Suprapubic skin (tissue), 4 donors: ENCODE measurements at regions not wholly inside any gene's neighbourhood (a gene's known extent, or its start where the extent isn't known, plus 50 kb on each side); places are given as distances from the start of the nearest gene placed in this dataset.
"Not testable (repeated sequence)": the region's sequence is repeated elsewhere in the genome, so short reads cannot be mapped to it uniquely, and the experiment has no call there.

Source experiments
- DNase-seq, 2 donors: peaks; one replicate each; pipeline ENCODE4 v3.0.0-alpha.2; 2019; ENCODE audit warnings: low spot score in 2 of 2
- H3K27ac ChIP-seq: fragments of 200-600 bp; sonication (generic); one replicate; pipeline ENCODE4 v1.5.1; 2019
- H3K27me3 ChIP-seq: fragments of 200-600 bp; sonication (generic); one replicate; pipeline ENCODE4 v1.5.1; 2019
- H3K36me3 ChIP-seq: fragments of 200-600 bp; sonication (generic); one replicate; pipeline ENCODE4 v1.5.1; 2019
- H3K4me1 ChIP-seq: fragments of 200-600 bp; sonication (generic); one replicate; pipeline ENCODE4 v1.5.1; 2019
- H3K4me3 ChIP-seq: fragments of 200-600 bp; sonication (generic); one replicate; pipeline ENCODE4 v1.5.1; 2019; ENCODE audit warnings: mild to moderate bottlenecking
- H3K9me3 ChIP-seq: fragments of 200-600 bp; sonication (generic); one replicate; pipeline ENCODE4 v1.5.1; 2019
- CTCF ChIP-seq, 2 donors: fragments of 200-600 bp in 1 of 2; fragments of 450-650 bp in 1 of 2; sonication (generic) in 1 of 2; IDR thresholded peaks; one replicate each; pipeline ENCODE4 v1.5.1; 2016 to 2019; ENCODE audit warnings: antibody characterized with exemption in 2 of 2, mild to moderate bottlenecking in 1 of 2, moderate library complexity in 1 of 2
- EP300 ChIP-seq: sonication (generic); formaldehyde crosslinking; IDR thresholded peaks from one replicate; pipeline ENCODE4 v1.6.1; 2017; ENCODE audit warnings: antibody characterized with exemption
- POLR2A ChIP-seq, 2 donors: fragments of 450-650 bp; IDR thresholded peaks; one replicate each; pipeline ENCODE4 v1.6.1; 2017; ENCODE audit warnings: antibody characterized with exemption in 2 of 2, mild to moderate bottlenecking in 2 of 2, moderate library complexity in 2 of 2
- POLR2AphosphoS5 ChIP-seq, 3 donors: sonication (generic); formaldehyde crosslinking; IDR thresholded peaks; one replicate each; pipeline ENCODE4 v1.6.1; 2017; ENCODE audit warnings: antibody characterized with exemption in 3 of 3
- WGBS: methylation state at CpG from one replicate; pipeline ENCODE4 v1.1.5; 2018; 5-methylcytosine and 5-hydroxymethylcytosine counted together

GRCh38 chr10:21352886-21353285, 172.6 kb downstream of the SKIDA1 start:
- H3K4me1 ChIP-seq: no peaks in the 10 kb centered on the region
- no peaks in the 10 kb centered on the region for H3K9me3 ChIP-seq
- H3K36me3 ChIP-seq: no peaks in the 10 kb centered on the region
- DNase-seq: no peak
- no peak overlapping the region for H3K4me3 ChIP-seq
- no peak overlapping the region for H3K27ac ChIP-seq
- H3K27me3 ChIP-seq: no peaks in the 10 kb centered on the region
- 59% methylated on average over 1 of the region's 1 CpG for WGBS
- no peak for TF ChIP-seq CTCF (IDR thresholded peaks at IDR 0.05)
- no peak for TF ChIP-seq POLR2AphosphoS5 (IDR thresholded peaks at IDR 0.05)
- TF ChIP-seq EP300: no peak
- TF ChIP-seq POLR2A (IDR thresholded peaks at IDR 0.05): no peak

- not testable (repeated sequence) for H3K9me3 ChIP-seq, H3K27ac ChIP-seq, H3K27me3 ChIP-seq, H3K36me3 ChIP-seq, H3K4me1 ChIP-seq, H3K4me3 ChIP-seq, DNase-seq
- WGBS: 64% methylated on average over 2 of the region's 2 CpGs
Observed at GRCh38 chr10:21351594-21351993, 173.9 kb downstream of the SKIDA1 start.

GRCh38 chr10:21349912-21350286, 175.6 kb downstream of the SKIDA1 start:
- Histone ChIP-seq H3K9me3 (no peaks in the 10 kb centered on the region), H3K27ac (no peak overlapping the region)
- 51% methylated on average over 3 of the region's 3 CpGs for WGBS

GRCh38 chr10:21347785-21348170, 177.7 kb downstream of the SKIDA1 start:
- no peaks in the 10 kb centered on the region for H3K36me3 ChIP-seq
- no peaks in the 10 kb centered on the region for H3K27me3 ChIP-seq
- no peaks in the 10 kb centered on the region for H3K9me3 ChIP-seq
- H3K4me1 ChIP-seq: no peaks in the 10 kb centered on the region
- DNase-seq: no peak
- no peak overlapping the region for H3K27ac ChIP-seq
- no peak overlapping the region for H3K4me3 ChIP-seq
- TF ChIP-seq EP300 (no peak), POLR2AphosphoS5 (IDR thresholded peaks at IDR 0.05) (no peak), POLR2A (IDR thresholded peaks at IDR 0.05) (no peak), CTCF (IDR thresholded peaks at IDR 0.05) (no peak)
- WGBS: 93% methylated on average over 2 of the region's 2 CpGs

More at GRCh38 chr10:21349912-21350286, 175.6 kb downstream of the SKIDA1 start:
- DNase-seq: no peak
- H3K36me3 ChIP-seq: no peaks in the 10 kb centered on the region
- H3K27me3 ChIP-seq: no peaks in the 10 kb centered on the region
- TF ChIP-seq POLR2AphosphoS5 (IDR thresholded peaks at IDR 0.05): no peak
- no peak for TF ChIP-seq CTCF (IDR thresholded peaks at IDR 0.05)
- no peak for TF ChIP-seq POLR2A (IDR thresholded peaks at IDR 0.05)
- no peak for TF ChIP-seq EP300
- no peaks in the 10 kb centered on the region for H3K4me1 ChIP-seq
- no peak overlapping the region for H3K4me3 ChIP-seq

GRCh38 chr10:21347043-21347784, 178.3 kb downstream of the SKIDA1 start:
- Histone ChIP-seq H3K4me3 (no peak overlapping the region), H3K27me3 (no peaks in the 10 kb centered on the region), H3K9me3 (no peaks in the 10 kb centered on the region), H3K27ac (no peak overlapping the region), H3K4me1 (no peaks in the 10 kb centered on the region), H3K36me3 (no peaks in the 10 kb centered on the region)
- no peak for DNase-seq
- TF ChIP-seq POLR2A (IDR thresholded peaks at IDR 0.05): no peak
- TF ChIP-seq POLR2AphosphoS5 (IDR thresholded peaks at IDR 0.05): no peak
- no peak for TF ChIP-seq CTCF (IDR thresholded peaks at IDR 0.05)
- no peak for TF ChIP-seq EP300
- 61% methylated on average over 7 of the region's 7 CpGs for WGBS

GRCh38 chr10:21343087-21343486, 182.4 kb downstream of the SKIDA1 start:
- no peak for DNase-seq
- Histone ChIP-seq H3K4me3 (no peak overlapping the region), H3K4me1 (no peaks in the 10 kb centered on the region), H3K36me3 (no peaks in the 10 kb centered on the region), H3K27me3 (no peaks in the 10 kb centered on the region), H3K27ac (no peak overlapping the region), H3K9me3 (no peaks in the 10 kb centered on the region)
- TF ChIP-seq CTCF (IDR thresholded peaks at IDR 0.05) (no peak), EP300 (no peak), POLR2A (IDR thresholded peaks at IDR 0.05) (no peak), POLR2AphosphoS5 (IDR thresholded peaks at IDR 0.05) (no peak)
- 84% methylated on average over 3 of the region's 3 CpGs for WGBS

- not testable (repeated sequence) for H3K27ac ChIP-seq, H3K4me3 ChIP-seq, H3K27me3 ChIP-seq, H3K36me3 ChIP-seq, H3K4me1 ChIP-seq, H3K9me3 ChIP-seq
- DNase-seq: peak in 1 of 2 donors; percentile 23
- WGBS: 100% methylated on average over 1 of the region's 1 CpG
Observed at GRCh38 chr10:21342499-21342898, 183.0 kb downstream of the SKIDA1 start.
